GM13977 (cell line): ENCODE measurements at regions not wholly inside any gene's neighbourhood (a gene's known extent, or its start where the extent isn't known, plus 50 kb on each side); places are given as distances from the start of the nearest gene placed in this dataset.

Experiments
- DNase-seq: peaks from one replicate; pipeline ENCODE4 v3.0.0; 2012; ENCODE audit warnings: low spot score
- in situ Hi-C: fragments of 300-500 bp; cut with MboI; formaldehyde crosslinking; loops from one replicate; pipeline ENCODE4 v1.12.0; 2022; ENCODE audit warnings: low sequenced_read_pairs, low pct_unique_long_range_greater_than_20kb, mixed read lengths, inconsistent platforms; ENCODE audit not compliant: unreplicated experiment
- TF ChIP-seq, protein P1 (sequence below): IDR thresholded peaks from 2 replicates; pipeline ENCODE4 v1.5.1; 2012; ENCODE audit warnings: mild to moderate bottlenecking, control low read depth; ENCODE audit not compliant: insufficient read depth; ENCODE audit errors: extremely low read depth, missing control alignments

DNA sequence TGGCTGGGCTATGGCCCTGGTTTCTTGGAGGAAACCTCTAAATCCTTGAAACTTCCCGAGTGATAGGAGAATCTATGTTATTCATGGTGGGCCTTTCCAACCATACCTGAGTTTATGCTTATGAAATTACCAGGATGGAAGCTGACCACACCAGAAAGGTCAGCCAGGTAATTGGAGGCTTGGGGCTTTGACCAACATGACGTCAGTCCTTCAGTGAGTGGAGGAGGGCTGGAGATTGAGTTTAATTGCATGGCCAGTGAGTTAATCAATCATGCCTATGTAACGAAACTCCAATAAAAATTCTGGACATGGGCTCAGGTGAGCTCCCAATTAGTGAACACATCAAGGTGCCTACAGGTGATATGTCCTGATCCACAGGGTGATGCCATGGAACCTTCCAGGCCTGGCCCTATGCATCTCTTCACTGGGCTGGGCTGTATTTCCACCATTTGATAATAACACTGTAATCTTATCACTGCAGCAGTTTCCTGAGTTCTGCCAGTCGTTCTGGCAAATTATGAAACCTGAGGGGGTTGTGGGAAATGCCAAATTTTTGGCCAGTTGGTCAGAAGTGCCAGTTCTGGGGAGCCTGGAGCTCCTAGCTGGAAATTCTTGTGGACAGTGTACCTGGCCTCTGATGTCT lies 106.5 kb downstream of the CDH26 start:
- no peak for DNase-seq
- in situ Hi-C loops: no loop called here
- TF ChIP-seq, protein P1, sequence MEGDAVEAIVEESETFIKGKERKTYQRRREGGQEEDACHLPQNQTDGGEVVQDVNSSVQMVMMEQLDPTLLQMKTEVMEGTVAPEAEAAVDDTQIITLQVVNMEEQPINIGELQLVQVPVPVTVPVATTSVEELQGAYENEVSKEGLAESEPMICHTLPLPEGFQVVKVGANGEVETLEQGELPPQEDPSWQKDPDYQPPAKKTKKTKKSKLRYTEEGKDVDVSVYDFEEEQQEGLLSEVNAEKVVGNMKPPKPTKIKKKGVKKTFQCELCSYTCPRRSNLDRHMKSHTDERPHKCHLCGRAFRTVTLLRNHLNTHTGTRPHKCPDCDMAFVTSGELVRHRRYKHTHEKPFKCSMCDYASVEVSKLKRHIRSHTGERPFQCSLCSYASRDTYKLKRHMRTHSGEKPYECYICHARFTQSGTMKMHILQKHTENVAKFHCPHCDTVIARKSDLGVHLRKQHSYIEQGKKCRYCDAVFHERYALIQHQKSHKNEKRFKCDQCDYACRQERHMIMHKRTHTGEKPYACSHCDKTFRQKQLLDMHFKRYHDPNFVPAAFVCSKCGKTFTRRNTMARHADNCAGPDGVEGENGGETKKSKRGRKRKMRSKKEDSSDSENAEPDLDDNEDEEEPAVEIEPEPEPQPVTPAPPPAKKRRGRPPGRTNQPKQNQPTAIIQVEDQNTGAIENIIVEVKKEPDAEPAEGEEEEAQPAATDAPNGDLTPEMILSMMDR: no peak

DNA sequence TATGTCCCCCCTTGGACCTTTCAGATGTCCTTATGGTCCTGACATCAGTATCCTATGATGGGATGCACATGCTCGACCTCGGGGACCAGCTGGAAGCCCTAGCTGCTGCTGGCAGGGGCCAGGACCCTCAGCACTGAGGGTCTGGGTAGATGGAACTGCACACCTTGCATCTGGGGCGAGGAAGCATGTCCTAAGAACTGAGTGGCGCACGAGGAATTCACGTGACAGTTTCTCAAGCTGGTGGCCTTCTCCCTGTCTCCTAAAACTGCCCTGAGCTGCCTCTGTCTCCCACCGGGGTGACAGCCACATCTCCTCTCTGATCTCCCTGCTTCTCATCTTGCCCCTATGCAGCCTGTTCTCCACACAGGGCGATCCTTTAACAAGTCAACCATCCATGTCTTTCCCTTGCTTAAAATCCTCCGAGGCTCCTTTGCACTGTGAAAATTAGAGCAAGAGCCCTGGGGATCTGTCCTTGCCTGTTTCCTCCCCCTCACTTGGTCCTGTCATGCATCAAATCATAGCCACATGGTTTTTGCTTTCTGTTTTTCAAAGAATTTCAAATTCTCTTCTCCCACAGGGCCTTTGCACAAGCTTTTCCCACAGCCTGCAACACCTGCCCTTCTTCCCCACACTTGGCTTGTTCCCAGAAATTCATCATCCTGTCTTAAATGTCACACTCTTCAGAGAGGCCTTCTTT lies 107.7 kb downstream of the CDH26 start:
- no peak for DNase-seq
- in situ Hi-C loops: no loop called here
- TF ChIP-seq, protein P1: no peak

DNA sequence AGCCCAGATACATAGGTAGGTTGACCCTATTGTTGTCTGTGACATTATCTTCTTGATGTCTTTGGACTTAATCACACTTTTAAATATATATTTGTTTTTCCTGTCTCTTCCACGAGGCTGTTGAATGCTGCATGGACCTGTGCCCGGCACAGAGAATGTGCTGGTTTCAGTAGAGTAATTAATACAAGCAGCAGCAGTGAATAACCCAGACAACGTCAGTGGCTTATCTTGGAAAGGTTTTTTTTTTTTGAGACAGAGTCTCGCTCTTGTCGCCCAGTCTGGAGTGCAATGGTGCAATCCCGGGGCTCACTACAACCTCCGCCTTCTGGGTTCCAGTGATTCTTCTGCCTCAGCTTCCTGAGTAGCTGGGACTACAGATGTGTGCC lies 108.2 kb downstream of the CDH26 start:
- in situ Hi-C loops: no loop called here
- TF ChIP-seq, protein P1: no peak
- no peak for DNase-seq

DNA sequence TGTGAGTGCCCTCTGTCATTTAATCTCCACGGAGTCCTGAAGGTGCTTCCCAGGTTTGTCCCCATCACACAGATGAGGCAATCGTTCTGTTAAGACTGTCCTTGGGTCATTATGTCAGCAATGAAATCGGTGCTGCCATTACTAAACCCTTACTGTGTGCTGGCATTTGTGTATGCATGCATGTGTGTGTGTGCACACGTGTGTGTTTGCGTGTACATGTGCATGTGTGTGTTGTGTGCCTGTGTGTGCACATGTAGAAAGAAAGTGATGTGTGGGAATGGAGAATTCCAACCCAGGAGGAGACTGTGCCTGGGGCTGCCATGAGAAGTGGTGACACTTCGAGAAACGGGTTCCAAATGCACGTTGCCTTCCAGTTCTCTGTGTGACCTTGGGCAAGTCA lies 110.3 kb downstream of the CDH26 start:
- TF ChIP-seq, protein P1: no peak
- in situ Hi-C loops: no loop called here
- no peak for DNase-seq

DNA sequence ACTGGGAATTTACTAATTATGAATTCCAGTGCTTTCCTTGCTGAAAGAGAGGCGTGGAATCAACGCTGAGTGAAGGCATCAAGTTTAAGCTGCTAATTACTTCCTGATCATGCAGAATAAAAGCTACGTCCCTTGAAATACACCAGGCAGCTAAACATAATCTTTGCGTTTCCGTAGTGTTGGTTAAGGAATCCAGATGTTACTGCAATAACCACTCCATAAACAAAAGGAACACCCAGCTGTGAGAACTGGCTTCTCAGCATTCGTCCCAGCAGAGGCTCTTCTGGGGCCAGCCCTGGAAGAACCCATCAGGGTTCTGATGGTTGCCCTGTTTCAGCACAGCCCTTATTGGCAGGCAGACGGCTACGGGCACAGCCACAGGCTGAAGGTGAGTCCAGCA lies 111.4 kb downstream of the CDH26 start:
- in situ Hi-C loops: no loop called here
- DNase-seq: no peak
- TF ChIP-seq, protein P1: no peak

DNA sequence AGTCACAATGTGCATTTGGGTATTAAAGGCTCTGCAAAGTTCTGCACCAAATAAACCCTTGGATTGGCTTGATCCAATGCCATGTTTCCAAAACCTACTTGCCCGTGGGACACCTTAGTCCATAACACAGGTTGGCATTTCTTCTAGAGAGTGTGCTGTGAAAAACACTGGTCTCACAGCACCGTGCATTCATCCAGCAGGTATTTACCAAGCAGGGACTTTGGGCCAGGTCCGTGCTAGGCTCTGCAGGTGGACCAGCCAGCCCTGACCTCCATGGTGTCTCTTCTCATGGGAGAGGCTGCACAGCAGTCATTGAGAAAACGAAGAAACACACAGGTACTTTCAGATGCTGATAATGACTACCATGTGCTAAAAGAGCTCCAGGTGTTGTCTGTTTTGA lies 112.6 kb downstream of the CDH26 start:
- in situ Hi-C loops: no loop called here
- TF ChIP-seq, protein P1: no peak
- DNase-seq: no peak
